ENCODE measurements at regions not wholly inside any gene's neighbourhood (a gene's known extent, or its start where the extent isn't known, plus 50 kb on each side); places are given as distances from the start of the nearest gene placed in this dataset.
"Not testable (repeated sequence)": the region's sequence is repeated elsewhere in the genome, so short reads cannot be mapped to it uniquely, and the experiment has no call there.

DNA sequence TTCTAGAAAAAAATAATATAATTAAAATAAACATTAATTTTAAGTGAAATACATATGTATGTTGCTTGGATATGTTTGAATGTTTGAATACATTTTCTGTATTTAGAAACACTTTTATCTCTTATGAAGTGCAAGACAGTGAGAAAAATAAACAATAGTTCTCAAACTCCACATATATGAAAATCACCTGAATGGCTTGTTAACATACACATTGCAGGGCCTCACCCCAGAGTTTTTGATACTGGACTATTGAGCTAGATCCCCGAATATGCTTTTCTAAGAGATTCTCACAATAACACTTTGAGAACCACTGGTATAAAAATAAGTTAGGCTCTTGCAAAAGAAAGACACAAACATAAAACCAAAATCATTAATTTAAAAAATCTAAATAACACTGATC lies 1570.3 kb upstream of the PRR20A start:
- no peak for DNase-seq (ENCODE audit: low spot score)

DNA sequence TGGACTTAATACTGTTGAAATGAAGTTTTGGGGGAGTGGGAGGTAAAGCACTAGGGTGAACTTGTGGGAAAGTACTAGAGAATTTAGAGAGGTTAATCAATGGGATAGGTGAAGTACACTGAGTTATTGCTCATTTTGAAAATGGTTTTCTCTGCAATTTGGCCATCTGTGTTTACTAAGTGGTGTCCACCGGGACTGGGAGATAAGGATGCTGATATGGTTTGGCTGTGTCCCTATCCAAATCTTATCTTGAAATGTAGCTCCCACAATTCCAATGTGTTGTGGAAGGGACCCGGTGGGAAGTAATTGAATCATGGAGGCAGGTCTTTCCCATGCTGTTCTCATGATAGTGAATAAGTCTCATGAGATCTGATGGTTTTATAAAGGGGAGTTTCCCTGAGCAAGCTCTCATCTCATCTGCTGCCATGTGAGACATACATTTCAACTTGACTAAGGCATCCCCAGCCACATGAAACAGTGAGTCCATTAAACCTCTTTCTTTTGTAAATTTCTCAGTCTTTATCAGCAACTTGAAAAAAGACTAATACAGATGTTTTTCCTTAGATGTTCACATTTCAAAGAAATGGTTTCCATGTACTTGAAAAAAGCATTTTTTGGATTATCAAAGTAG lies 1569.4 kb upstream of the PRR20A start:
- DNase-seq (ENCODE audit: low spot score): no peak

DNA sequence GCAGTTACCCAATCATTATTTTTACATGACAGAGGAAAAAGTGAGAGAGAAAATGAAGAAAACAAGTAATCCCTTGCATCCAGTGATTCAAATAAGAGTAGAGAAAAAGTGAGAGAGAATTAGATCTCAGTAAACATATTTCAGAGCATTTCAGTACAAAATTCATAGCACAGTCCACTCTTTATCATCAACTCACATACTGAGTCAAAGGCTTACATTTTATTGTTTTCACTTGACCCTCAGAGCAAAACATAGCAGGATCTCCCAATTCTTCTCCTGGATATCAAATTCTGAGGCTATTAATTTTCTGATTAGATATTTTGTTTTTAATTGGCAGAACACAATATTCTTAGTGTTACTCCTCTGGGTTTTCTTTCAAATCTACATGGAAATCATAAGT lies 1568.3 kb upstream of the PRR20A start:
- DNase-seq (ENCODE audit: low spot score): no peak

DNA sequence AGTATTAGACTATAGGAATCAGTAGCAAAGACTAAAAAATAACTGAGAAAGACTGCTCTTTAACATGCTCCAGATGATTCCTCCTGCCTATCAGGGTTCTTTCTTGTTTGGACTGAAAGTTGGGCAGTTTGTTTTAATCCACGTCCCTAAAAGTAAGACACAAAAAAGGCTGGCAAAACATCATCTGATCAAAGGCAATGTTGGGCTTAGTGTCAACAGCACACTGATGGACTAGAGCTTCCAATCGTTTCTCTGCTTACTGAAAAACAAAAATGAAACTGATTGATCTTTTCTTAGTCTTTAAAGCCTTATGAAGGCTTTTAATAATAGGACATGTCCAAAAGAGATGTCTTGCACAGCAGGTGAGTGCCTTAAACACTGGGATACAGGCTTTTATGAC lies 1567.9 kb upstream of the PRR20A start:
- no peak for DNase-seq (ENCODE audit: low spot score)

DNA sequence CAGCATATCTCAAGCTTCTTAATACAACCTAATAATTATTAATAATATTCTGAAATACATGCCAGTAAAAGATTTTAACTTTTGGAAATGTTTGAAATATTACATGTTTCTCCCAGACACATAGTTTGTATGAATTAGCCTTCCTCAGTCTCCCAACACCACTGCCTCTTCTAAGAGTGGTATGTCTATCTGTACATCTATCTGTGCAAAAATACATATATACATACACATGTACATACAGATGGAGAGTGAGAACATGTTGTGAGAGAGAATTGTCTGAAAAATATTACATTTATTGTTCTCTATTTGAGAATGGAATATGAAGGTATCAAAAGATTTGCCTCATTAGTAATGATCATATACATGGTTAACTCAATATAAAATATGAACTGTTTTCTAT lies 1567.2 kb upstream of the PRR20A start:
- DNase-seq (ENCODE audit: low spot score): no peak

DNA sequence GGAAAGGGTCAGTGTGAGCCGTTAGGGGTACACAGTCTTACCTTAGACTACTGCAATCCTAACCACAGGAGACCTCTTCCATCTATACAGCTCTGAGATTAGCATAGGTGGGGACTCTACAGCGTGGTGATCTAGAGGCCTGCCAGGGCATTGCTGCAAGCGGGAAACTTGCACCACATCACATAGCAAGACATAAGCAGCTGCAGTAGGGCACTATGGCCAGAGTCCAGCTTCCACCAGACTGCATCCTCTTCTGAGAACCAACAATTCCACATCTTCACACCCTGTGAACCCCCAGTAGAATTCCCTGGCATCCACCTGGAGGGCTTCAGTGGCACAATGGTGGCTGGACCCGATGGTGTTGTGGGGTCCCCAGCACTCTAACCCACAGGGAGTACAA lies 1564.3 kb upstream of the PRR20A start:
- no peak for DNase-seq (ENCODE audit: low spot score)

DNA sequence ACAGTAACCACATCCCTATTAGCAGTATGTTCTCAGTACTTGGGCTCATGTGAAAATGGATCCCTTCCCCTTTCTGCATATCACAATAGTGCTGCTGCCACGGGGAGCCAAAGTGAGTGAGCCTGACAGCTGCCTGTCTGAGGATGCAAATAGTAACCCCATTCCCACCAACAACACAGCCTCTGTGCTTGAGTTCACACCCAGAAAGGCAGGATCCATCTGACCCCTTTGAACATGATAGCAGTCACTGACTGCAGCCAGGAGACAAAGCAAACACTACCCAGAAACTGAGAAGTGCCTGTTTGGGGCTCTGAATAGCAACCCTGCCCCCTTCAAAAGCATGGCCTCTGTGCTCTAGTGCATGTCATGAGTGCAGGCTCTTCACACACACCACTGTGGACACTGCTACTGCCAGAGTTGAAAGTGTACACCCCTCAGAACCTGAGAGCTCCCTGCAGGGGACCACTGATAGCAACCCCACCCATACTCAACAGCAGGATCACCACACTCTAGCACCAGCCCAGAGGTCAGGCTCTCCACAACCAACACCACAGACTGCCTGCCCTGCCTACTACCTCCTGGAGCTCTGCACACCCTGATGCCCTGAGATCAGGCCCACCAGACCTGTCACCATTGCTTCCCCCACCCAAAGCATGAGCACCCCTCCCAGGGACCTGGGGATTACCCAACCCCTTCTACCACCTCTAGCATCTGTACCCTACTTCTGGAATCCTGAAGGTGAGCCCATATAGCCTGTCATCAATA lies 1563.5 kb upstream of the PRR20A start:
- no peak for DNase-seq (ENCODE audit: low spot score)

DNA sequence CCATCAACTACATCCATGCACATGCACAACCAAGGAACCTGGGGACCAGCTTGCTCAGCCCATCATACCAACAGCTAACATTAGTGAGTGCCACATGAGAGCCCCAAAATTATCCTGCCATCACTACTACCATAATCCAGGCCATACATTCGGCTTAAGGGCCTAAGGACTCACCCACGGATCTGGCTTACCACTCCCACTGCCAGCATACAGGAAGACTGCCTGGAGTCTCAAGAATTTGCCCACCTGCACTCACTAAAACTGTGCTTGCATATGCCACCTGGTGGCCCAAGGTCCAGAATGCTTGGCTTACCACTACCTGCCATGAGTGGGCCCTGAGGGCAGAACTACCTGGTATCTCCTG lies 1562.9 kb upstream of the PRR20A start:
- no peak for DNase-seq (ENCODE audit: low spot score)

DNA sequence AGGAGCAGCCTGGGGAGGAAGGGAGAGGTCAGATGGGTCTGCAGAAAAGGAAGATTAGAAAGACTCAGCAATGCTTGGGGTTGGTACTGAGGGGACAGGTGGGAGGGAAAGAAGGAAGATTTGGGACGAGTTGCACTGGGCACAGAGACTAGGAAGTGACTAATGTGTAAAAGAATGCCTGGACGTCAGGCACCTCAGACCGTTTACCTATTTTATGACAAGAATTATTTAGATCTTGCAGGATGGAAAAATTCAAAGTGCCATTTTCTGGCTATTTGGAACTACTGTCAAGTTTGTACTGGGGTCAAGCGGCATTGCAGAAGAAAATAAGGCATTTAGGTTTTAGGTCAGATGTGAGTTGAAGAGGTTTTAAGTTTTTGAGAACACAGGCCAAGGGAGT lies 1558.4 kb upstream of the PRR20A start:
- DNase-seq (ENCODE audit: low spot score): not testable (repeated sequence)

DNA sequence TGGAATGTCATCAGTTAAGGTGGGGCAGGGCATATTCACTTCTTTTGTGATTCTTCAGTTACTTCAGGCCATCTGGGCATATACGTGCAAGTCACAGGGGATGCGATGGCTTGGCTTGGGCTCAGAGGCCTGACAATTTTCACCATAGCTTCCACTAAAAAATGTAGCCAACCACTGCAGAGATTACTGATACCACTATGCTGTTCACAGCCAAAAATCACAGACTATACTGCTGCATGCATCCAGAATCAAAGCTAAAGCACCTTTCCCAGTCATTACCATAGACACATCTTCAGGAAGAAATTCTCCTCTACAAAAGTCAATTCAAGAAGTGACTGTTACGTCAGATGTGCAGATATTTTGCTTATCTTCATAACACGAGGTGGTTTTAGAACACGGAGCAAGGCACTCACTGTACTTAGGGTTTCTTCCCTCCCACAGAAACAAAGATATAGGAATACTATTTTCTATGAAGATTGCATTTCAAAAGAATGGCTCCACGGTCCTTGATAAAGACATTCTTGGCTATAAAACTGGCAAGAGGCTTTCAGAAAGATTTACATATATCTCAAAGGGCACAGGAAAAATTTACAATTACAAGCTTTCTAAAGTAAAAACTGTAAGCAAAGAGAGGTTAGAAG lies 1556.6 kb upstream of the PRR20A start:
- DNase-seq (ENCODE audit: low spot score): no peak

DNA sequence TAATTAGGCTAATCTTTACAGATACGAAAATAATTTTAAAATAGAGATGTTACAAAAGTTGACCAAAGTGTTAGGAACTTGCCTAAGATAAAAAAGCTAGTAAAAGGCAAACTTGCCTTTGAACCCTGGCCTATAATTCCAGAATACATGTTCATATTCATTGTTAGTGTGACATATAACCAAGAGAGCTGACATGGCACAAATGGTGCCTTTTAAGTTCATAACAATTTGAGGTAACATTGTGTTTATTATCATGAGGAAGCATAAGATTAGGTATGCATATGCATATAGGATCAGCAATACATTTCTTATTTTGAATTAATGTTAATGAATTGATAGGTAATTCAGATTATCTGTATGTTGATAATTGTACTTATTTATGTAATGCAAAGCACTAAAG lies 1537.9 kb upstream of the PRR20A start:
- no peak for DNase-seq (ENCODE audit: low spot score)

DNA sequence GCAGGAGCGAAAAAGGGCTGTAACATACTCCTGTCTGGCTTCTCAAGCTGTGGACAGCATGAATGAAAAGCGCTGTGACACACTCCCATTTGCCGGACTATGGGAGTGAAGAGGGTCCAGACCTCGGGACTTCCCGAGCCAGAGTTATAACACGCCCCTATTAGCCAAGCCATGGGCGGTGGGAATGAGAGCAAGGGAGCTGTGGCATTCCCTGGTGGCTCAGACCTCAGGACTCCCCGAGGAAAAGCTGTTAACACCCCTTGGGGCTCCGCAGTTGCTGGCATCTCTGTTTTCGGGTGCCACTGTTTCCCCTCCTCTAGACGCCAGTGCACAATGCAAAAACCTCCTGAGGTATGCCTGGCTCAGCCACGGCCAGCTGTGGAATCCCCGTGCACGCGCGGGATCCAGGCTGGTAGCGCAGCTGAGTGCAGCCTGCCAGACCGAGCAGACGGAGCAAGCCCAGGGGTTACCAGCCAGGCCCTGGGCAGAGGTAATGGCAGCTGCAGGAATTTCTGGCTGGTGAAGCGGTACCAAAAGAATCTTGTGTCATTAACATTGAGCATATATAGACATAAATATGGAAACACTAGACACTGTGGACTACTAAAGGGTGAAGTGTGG lies 1534.6 kb upstream of the PRR20A start:
- DNase-seq (ENCODE audit: low spot score): no peak

DNA sequence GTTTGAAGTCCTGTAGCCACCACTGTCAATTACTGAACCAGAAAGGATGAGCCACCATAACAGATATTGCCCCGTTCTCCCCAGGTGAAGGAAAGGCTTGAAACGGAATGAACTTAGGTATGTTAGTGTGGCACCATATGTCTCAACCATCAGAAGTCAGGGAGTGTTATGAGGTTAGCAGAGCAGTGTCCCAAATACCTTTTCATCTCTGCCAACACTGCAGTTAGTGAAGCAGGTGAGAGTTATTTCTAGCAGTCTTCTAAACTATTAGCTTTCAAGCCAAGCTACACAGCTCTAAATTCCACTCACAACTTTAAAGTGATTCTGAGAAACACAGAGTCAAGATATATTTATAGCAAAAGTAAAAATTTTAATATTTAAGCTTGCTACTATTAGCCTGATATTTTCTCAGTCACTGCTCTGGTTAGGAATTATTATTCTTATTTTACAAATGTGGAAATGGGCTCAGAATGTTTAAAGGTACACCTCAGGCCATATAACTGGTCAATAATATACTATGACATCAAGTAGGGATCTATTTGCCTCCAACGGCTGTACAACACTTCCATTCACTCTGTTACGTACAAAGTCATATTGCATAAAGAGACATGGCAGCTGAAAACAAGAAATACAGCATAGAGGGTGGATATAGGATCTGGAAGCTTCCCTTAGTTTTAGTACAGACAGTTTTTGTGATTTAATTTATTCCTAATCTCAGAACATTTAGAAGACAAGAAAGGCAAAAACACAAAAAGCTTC lies 1527.1 kb upstream of the PRR20A start:
- DNase-seq (ENCODE audit: low spot score): no peak

DNA sequence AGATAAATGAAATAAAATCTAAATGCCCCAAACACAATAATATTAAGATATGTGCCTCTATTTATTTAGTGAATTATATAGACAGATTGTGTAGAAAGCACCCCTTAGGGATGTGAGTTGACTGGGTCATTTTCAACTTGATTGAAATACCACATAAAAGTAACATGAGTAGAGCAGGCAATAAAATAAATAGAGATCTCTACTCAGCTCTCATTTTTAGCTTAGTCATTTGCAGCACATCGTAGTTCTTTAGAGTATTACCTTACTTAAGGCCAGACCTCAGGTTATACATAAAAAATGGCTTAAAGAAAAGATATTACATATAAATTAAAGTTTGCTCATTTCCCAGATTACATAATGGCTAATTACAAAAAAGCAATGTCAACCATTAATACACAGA lies 1525.6 kb upstream of the PRR20A start:
- no peak for DNase-seq (ENCODE audit: low spot score)

DNA sequence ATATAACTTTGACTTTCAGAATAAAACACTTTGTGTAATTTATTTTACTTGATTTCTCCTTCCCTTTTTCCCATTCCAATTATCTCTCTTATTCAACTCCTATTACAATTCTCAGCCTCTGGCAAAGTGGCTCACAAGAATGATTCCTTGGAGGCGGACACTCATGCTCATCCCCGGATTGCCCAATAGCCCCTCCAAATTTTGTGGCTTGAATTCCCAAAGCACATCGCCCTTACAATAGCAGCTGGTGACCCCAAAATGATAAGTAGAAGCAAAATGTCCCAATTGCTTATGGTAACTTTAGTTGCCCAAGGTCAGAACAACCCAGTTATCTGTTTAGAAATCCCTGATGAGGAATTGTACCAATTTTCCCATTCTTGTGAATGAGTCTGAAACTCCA lies 1523.5 kb upstream of the PRR20A start:
- no peak for DNase-seq (ENCODE audit: low spot score)

DNA sequence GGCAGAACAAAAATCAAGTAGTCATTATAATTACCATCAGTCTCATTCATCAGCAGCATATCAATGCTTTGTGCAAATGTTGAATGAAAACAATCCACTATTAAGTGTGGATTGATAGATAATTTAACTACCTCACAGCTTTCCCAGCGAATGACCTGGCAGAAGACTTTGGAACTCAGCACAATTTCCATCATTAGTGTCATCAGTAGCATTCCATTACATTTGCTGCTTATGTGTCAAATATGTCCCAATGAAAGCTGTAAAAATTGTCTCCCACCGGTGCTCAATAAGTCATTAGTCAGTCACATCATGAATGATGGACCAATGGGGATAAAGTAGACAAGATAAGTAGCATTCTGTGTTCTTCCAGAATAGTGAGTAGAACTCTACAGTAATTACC lies 1513.5 kb upstream of the PRR20A start:
- no peak for DNase-seq (ENCODE audit: low spot score)

DNA sequence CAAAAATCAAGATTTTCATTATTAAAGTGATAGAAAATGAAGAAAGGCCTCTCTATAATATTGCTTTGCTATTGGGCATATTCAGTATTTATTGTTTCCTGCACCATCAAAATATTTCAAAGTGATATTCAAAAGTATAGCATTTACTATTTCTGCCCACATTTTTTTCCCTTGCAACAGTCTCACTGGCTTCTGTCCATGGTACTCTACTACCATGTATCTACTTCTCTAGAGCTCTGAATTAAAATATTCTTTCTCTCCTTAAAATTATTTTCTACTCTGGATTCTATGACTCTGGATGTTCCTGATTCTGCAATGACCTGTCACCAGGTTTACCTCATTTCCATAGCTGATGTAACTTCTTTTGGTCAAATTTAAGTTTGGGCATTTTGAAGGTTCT lies 1508.3 kb upstream of the PRR20A start:
- no peak for DNase-seq (ENCODE audit: low spot score)

DNA sequence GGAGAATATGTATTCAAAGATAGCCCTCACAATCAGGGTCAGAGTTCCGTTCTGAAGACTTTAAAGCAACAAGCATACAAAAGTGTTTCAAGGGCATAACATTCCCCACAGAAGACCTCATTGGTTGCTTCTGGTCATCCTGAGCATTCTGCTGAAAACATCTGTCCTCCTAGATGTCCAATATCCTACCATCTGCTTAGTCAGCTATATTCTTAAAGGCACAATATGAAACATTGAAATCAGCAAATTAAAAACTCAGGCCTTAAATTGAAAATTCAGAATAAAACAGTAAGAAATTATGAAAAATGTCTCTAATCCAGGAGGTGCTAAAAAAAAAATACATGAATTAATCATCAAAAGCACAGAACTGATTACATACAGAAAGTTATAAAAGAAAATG lies 1491.2 kb upstream of the PRR20A start:
- no peak for DNase-seq (ENCODE audit: low spot score)

DNA sequence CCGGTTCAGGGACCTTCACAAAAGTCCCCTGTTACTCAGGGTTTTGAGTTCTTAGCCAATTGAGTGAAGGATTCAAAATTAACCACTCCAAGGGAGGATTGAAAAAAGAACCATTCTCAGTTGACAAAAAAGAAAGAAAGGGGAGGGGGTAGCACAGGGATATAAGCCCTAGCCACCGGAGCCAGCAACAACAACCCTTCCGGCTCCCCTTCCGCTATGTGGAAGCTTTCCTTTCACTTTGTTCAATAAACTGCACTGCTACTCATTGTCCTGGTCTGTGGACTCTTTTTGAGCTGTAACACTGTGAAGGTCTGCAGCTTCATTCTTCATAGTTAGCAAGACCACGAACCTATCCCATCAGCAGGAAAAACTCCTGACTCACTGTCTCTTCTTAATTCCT lies 1488.1 kb upstream of the PRR20A start:
- DNase-seq (ENCODE audit: low spot score): no peak

DNA sequence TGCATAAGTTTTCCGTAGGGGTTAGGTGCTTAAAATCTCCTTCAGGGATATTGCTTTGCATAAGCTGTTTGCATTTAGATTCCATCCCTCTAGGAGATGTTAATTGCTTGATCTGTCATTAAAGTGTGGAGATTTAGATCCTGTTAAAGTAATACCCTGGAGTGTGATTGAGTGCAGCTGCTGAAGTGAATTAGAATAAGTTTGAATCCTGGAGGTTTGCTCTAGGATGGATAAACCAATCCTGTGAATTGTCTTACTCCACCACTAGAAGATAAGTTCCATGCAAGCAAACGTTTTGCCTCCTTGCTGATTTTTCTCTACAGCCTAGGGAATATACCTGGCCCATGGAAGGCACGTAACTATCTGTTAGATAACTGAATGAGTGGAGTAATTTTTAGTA lies 1487.2 kb upstream of the PRR20A start:
- DNase-seq (ENCODE audit: low spot score): no peak

DNA sequence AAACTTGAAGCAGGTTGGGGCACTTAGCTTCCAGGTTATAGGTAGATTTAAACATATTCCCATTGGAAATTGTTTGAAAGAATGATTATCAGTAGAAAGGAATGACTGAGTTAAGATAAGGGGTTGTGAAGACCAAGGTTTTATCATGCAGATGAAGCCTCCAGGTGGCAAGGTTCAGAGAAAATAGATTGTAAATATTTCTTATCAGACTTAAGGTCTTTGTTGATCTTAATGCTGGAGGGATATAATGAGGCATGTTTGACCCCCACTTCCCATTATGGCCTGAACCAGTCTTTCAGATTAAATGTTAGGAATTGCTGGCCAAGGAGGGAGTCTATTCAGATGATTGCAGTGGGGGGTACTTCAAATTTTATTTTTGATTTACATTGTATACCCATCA lies 1486.5 kb upstream of the PRR20A start:
- no peak for DNase-seq (ENCODE audit: low spot score)

DNA sequence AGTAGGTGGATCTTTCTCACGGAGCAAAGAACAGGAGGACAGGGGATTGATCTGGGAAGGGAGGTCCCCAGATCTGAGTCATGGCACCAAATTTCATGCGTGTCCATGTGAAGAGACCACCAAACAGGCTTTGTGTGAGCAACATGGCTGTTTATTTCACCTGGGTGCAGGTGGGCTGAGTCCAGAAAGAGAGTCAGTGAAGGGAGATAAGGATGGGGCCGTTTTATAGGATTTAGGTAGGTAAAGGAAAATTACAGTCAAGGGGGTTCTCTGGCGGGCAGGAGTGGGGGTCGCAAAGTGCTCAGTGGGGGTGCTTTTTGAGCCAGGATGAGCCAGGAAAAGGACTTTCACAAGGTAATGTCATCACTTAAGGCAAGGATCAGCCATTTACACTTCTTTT lies 1480.5 kb upstream of the PRR20A start:
- not testable (repeated sequence) for DNase-seq (ENCODE audit: low spot score)
